GM12878 (cell line): ENCODE measurements at regions not wholly inside any gene's neighbourhood (a gene's known extent, or its start where the extent isn't known, plus 50 kb on each side); places are given as distances from the start of the nearest gene placed in this dataset.

ENCODE experiments used
- ATAC-seq: fragments of 200-7000 bp; cut with Tn5 transposase; 3 replicates; pipeline ENCODE4 v1.9.1; 2020; ENCODE audit warnings: mild to moderate bottlenecking, moderate library complexity
- BruUV-seq: library from RNA; stranded (reverse); fragments of 400-500 nt; replicated peaks from 2 replicates; lab custom pipeline; 2021; lab: Mats Ljungman, UMichigan
- CTCF ChIA-PET: fragments of 300-600 bp; sonication (Branson Sonifier 250); formaldehyde crosslinking; extraction: SDS; loops from one replicate; lab custom pipeline; 2021; ENCODE audit warnings: inconsistent platforms; lab: Yijun Ruan, JAX
- POLR2A ChIA-PET: fragments of 350-600 bp; formaldehyde crosslinking; extraction: SDS; loops from one replicate; lab custom pipeline; 2021; ENCODE audit warnings: inconsistent platforms; lab: Charles Lee
- RAD21 ChIA-PET: fragments of 300-600 bp; sonication (Branson Sonifier 250); formaldehyde crosslinking; loops from one replicate; lab custom pipeline; 2023; ENCODE audit warnings: antibody characterized with exemption; ENCODE audit not compliant: unreplicated experiment; lab: Charles Lee
- SMC1A ChIA-PET: fragments of 300-600 bp; sonication (Branson Sonifier 250); formaldehyde crosslinking; loops from one replicate; lab custom pipeline; 2023; ENCODE audit not compliant: unreplicated experiment, uncharacterized antibody; lab: Charles Lee
- DNase-seq: peaks from one replicate; pipeline ENCODE4 v3.0.0-alpha.2; 2011; ENCODE audit warnings: low read depth, low spot score
- FAIRE-seq: peaks from 3 replicates; lab custom pipeline; 2011; peaks lifted over from hg19 to GRCh38; lab: Jason Lieb, UNC
- H2AFZ ChIP-seq: 2 replicates; pipeline ENCODE4 v1.6.0; 2011; ENCODE audit warnings: low read depth, low read length, control low read depth; ENCODE audit not compliant: control insufficient read depth
- H3K27ac ChIP-seq: 2 replicates; pipeline ENCODE4 v1.5.1; 2011; ENCODE audit warnings: control low read depth; ENCODE audit not compliant: control insufficient read depth, insufficient read depth
- H3K27me3 ChIP-seq, 2 experiments: replicated peaks in 1 of 2; 2 replicates each; pipeline versions ENCODE4 v1.6.0 to v1.6.1; 2011; ENCODE audit warnings: low read length in 1 of 2; ENCODE audit not compliant: control insufficient read depth in 2 of 2, insufficient read depth in 2 of 2
- H3K36me3 ChIP-seq, 2 experiments: 2 replicates each; pipeline ENCODE4 v1.5.1; 2011; ENCODE audit warnings: low read length in 1 of 2; ENCODE audit not compliant: control insufficient read depth in 2 of 2, insufficient read depth in 2 of 2
- H3K4me1 ChIP-seq: 2 replicates; pipeline ENCODE4 v1.6.1; 2011; ENCODE audit warnings: mild to moderate bottlenecking, low read length, moderate library complexity, mixed read lengths; ENCODE audit not compliant: control insufficient read depth, insufficient read depth
- H3K4me2 ChIP-seq: 2 replicates; pipeline ENCODE4 v1.6.0; 2011; ENCODE audit warnings: control low read depth; ENCODE audit not compliant: control insufficient read depth, insufficient read depth
- H3K4me3 ChIP-seq: fragments of 200-600 bp; sonication (generic); 2 replicates; pipeline ENCODE4 v1.5.1; 2016
- H3K79me2 ChIP-seq: 2 replicates; pipeline ENCODE4 v1.6.0; 2011; ENCODE audit warnings: low read length; ENCODE audit not compliant: control insufficient read depth, insufficient read depth
- H3K9ac ChIP-seq: 2 replicates; pipeline ENCODE4 v1.8.0; 2011; ENCODE audit warnings: low read length, control low read depth, mixed read lengths; ENCODE audit not compliant: control insufficient read depth, insufficient read depth
- H3K9me3 ChIP-seq: replicated peaks from 3 replicates; pipeline ENCODE4 v1.5.1; 2011; ENCODE audit warnings: mild to moderate bottlenecking, low read length; ENCODE audit not compliant: control insufficient read depth, insufficient read depth
- H4K20me1 ChIP-seq: 2 replicates; pipeline ENCODE4 v1.6.0; 2011; ENCODE audit not compliant: control insufficient read depth, insufficient read depth
- CBFB ChIP-seq: IDR thresholded peaks from 2 replicates; pipeline ENCODE4 v1.6.1; 2016; ENCODE audit warnings: antibody characterized with exemption, low read depth
- CUX1 ChIP-seq: IDR thresholded peaks from 2 replicates; pipeline ENCODE4 v1.6.1; 2012; ENCODE audit warnings: improper control_type of control experiment, low read depth, low read length; ENCODE audit not compliant: insufficient replicate concordance
- E4F1 ChIP-seq: fragments of 450-650 bp; IDR thresholded peaks from 2 replicates; pipeline ENCODE4 v1.6.1; 2018; ENCODE audit warnings: borderline replicate concordance, mild to moderate bottlenecking; ENCODE audit not compliant: partially characterized antibody
- MTA2 ChIP-seq: fragments of 450-650 bp; IDR thresholded peaks from 2 replicates; pipeline ENCODE4 v1.6.1; 2016; ENCODE audit warnings: low read depth, mild to moderate bottlenecking, moderate library complexity
- PAX8 ChIP-seq: fragments of 450-650 bp; IDR thresholded peaks from 2 replicates; pipeline ENCODE4 v1.6.1; 2017; ENCODE audit warnings: mild to moderate bottlenecking, moderate library complexity
- RCOR1 ChIP-seq: conservative IDR thresholded peaks from 2 replicates; pipeline ENCODE4 v1.6.1; 2012; ENCODE audit warnings: low read depth, low read length, improper control_type of control experiment
- REST ChIP-seq: IDR thresholded peaks from 2 replicates; pipeline ENCODE4 v1.6.1; 2012; ENCODE audit warnings: mild to moderate bottlenecking, low read depth, low read length
- ZBTB11 ChIP-seq: fragments of 450-650 bp; formaldehyde crosslinking; IDR thresholded peaks from 2 replicates; pipeline ENCODE4 v1.5.0; 2022; ENCODE audit warnings: mild to moderate bottlenecking, missing genetic modification characterization
- ZNF384 ChIP-seq: IDR thresholded peaks from 2 replicates; pipeline ENCODE4 v1.6.1; 2012; ENCODE audit warnings: low read depth, mild to moderate bottlenecking, low read length, improper control_type of control experiment, borderline replicate concordance
- WGBS: methylation state at CpG from one replicate; pipeline ENCODE4 v1.1.6; 2016; ENCODE audit warnings: low lambda C conversion rate; ENCODE audit not compliant: insufficient replicate concordance, insufficient coverage; ENCODE audit errors: missing lambda C conversion rate; 5-methylcytosine and 5-hydroxymethylcytosine counted together
- in situ Hi-C: fragments of 300-500 bp; cut with MboI; formaldehyde crosslinking; loops from 9 replicates; pipeline ENCODE4 v1.14.3; 2018; ENCODE audit warnings: mixed read lengths
- intact Hi-C: fragments of 100-400 bp; cut with micrococcal nuclease; formaldehyde crosslinking; loops from one replicate; pipeline ENCODE4 v1.14.2; 2022; ENCODE audit not compliant: unreplicated experiment

- 52% methylated on average over 6 of the region's 6 CpGs for WGBS
- Histone ChIP-seq H3K4me3 (no peak overlapping the region), H3K9me3 (no peaks in the 10 kb centered on the region), H3K27ac (no peak overlapping the region), H3K79me2 (no peaks in the 10 kb centered on the region), H3K4me1 (no peaks in the 10 kb centered on the region), H2AFZ (no peak overlapping the region), H3K9ac (no peak overlapping the region), H3K27me3 (no peaks in the 10 kb centered on the region; a peak in 1 of 4 replicates), H3K36me3 (no peaks in the 10 kb centered on the region), H4K20me1 (no peaks in the 10 kb centered on the region), H3K4me2 (no peak overlapping the region)
- POLR2A ChIA-PET: no interaction called here
- in situ Hi-C loops (no loop called here), intact Hi-C loops (no loop called here)
- CTCF ChIA-PET: no interaction called here
- SMC1A ChIA-PET: interaction anchor here (1.0 kb wide), 1 partner anchor 103 kb away, joined by 3 read pairs; no protein-coding TSS in a partner anchor
- no TSS peak for BruUV-seq
- RAD21 ChIA-PET: no interaction called here
- DNase-seq (no peak), ATAC-seq (no peak), FAIRE-seq (no peak)
- no peak for TF ChIP-seq CBFB
- no peak for TF ChIP-seq REST
- TF ChIP-seq PAX8: no peak
- TF ChIP-seq ZNF384: no peak
- TF ChIP-seq RCOR1: no peak
- TF ChIP-seq E4F1: no peak
- no peak for TF ChIP-seq CUX1
- TF ChIP-seq ZBTB11 (CRISPR knock-in tag): no peak
- TF ChIP-seq MTA2: no peak
Observed at GRCh38 chr4:102157984-102158383, 187.3 kb downstream of the SLC39A8 start.
